ENCODE measurements at regions not wholly inside any gene's neighbourhood (a gene's known extent, or its start where the extent isn't known, plus 50 kb on each side); places are given as distances from the start of the nearest gene placed in this dataset.

GRCh38 chr2:120556911-120557310, 178.8 kb upstream of the GLI2 start:
- no peak for DNase-seq (ENCODE audit: low read depth)
- no peak overlapping the region for H3K4me3 ChIP-seq (replicated peaks; ENCODE audit: low read depth, low read length)
- TF ChIP-seq CTCF (IDR thresholded peaks at IDR 0.05; ENCODE audit: low read length, missing control alignments), result no peak

- no peak for TF ChIP-seq CTCF (IDR thresholded peaks at IDR 0.05; ENCODE audit: low read length, missing control alignments)
- no peak overlapping the region for H3K4me3 ChIP-seq (replicated peaks; ENCODE audit: low read depth, low read length)
- no peak for DNase-seq (ENCODE audit: low read depth)
Measured at GRCh38 chr2:120558847-120559246, 176.8 kb upstream of the GLI2 start.

- H3K4me3 ChIP-seq (replicated peaks; ENCODE audit: low read depth, low read length), result no peak overlapping the region
- no peak for TF ChIP-seq CTCF (IDR thresholded peaks at IDR 0.05; ENCODE audit: low read length, missing control alignments)
- peak; percentile 90 for DNase-seq (ENCODE audit: low read depth)
Measured at GRCh38 chr2:120559401-120559800, 176.3 kb upstream of the GLI2 start.

GRCh38 chr2:120560330-120560729, 175.3 kb upstream of the GLI2 start:
- no peak for DNase-seq (ENCODE audit: low read depth)
- H3K4me3 ChIP-seq (replicated peaks; ENCODE audit: low read depth, low read length), result no peak overlapping the region
- TF ChIP-seq CTCF (IDR thresholded peaks at IDR 0.05; ENCODE audit: low read length, missing control alignments), result no peak

GRCh38 chr2:120561379-120562035, 174.2 kb upstream of the GLI2 start:
- no peak for DNase-seq (ENCODE audit: low read depth)
- H3K4me3 ChIP-seq (replicated peaks; ENCODE audit: low read depth, low read length), result no peak overlapping the region
- TF ChIP-seq CTCF (IDR thresholded peaks at IDR 0.05; ENCODE audit: low read length, missing control alignments), result no peak

- no peak for DNase-seq (ENCODE audit: low read depth)
- no peak for TF ChIP-seq CTCF (IDR thresholded peaks at IDR 0.05; ENCODE audit: low read length, missing control alignments)
- no peak overlapping the region for H3K4me3 ChIP-seq (replicated peaks; ENCODE audit: low read depth, low read length)
Measured at GRCh38 chr2:120562218-120563005, 173.3 kb upstream of the GLI2 start.
